ENCODE measurements at regions not wholly inside any gene's neighbourhood (a gene's known extent, or its start where the extent isn't known, plus 50 kb on each side); places are given as distances from the start of the nearest gene placed in this dataset.

- TF ChIP-seq PAXIP1 (CRISPR knock-in tag; conservative IDR thresholded peaks at IDR 0.05) (no peak), ZSCAN21 (CRISPR knock-in tag; IDR thresholded peaks at IDR 0.05; ENCODE audit: borderline replicate concordance) (no peak), ZNF460 (CRISPR knock-in tag; IDR thresholded peaks at IDR 0.05; ENCODE audit: borderline replicate concordance) (no peak), ZNF441 (CRISPR knock-in tag; IDR thresholded peaks at IDR 0.05; ENCODE audit: borderline replicate concordance) (no peak), JARID2 (CRISPR knock-in tag; IDR thresholded peaks at IDR 0.05; ENCODE audit: insufficient replicate concordance) (no peak)
These were observed 631.7 kb downstream of the MAT2B start (continued) for GRCh38 chr5:164137095-164137494.

GRCh38 chr5:164139423-164139822 is 634.0 kb downstream of the MAT2B start:
- Histone ChIP-seq H3K4me2 (ENCODE audit: low read depth, low read length) (no peak overlapping the region), H3K4me3 (replicated peaks in 1 of 3; ENCODE audit: insufficient read depth in 1 of 3, low read depth in 2 of 3, low read length in 3 of 3) (no peak overlapping the region), H2AFZ (ENCODE audit: low read length) (no peak overlapping the region), H3K79me2 (ENCODE audit: insufficient read depth, low read length) (no peaks in the 10 kb centered on the region), H3K9ac (ENCODE audit: insufficient read depth, low read depth, low read length) (no peak overlapping the region), H3K4me1 (ENCODE audit: insufficient read depth, low read length) (no peaks in the 10 kb centered on the region), H3K27ac (ENCODE audit: extremely low read length, insufficient read depth, low read length) (no peak overlapping the region), H4K20me1 (ENCODE audit: insufficient read depth, low read length) (no peaks in the 10 kb centered on the region), H3K27me3 (ENCODE audit: control insufficient read depth in 1 of 2, insufficient read depth in 2 of 2, low read length in 2 of 2) (no peaks in the 10 kb centered on the region), H3K9me3 (ENCODE audit: low read length) (peaks cover 35% of the 10 kb centered on the region), H3K36me3 (replicated peaks in 1 of 2; ENCODE audit: control insufficient read depth in 1 of 2, insufficient read depth in 2 of 2, low read length in 2 of 2) (no peaks in the 10 kb centered on the region)
- intact Hi-C loops (cut with micrococcal nuclease; ENCODE audit: unreplicated experiment) (no loop called here), in situ Hi-C loops (cut with HindIII; ENCODE audit: extremely low pct_ligation_motif_present, low pct_unique_long_range_greater_than_20kb) (no loop called here)
- WGBS (ENCODE audit: low lambda C conversion rate): 43% methylated on average over 2 of the region's 2 CpGs
- POLR2A ChIA-PET: no interaction called here
- no TSS peak for BruUV-seq (replicated peaks)
- DNase-seq (ENCODE audit: low spot score) (no peak), ATAC-seq (no peak), FAIRE-seq (no peak)
- CTCF ChIA-PET (ENCODE audit: low intra/inter-chr PET ratio, low total read pairs): no interaction called here
- TF ChIP-seq CHD2 (IDR thresholded peaks at IDR 0.05; ENCODE audit: low read depth, low read length): no peak
- TF ChIP-seq ZNF34 (CRISPR knock-in tag; IDR thresholded peaks at IDR 0.05; ENCODE audit: borderline replicate concordance): no peak
- TF ChIP-seq ZNF615 (CRISPR knock-in tag; IDR thresholded peaks at IDR 0.05; ENCODE audit: borderline replicate concordance): no peak
- TF ChIP-seq PTBP1 (IDR thresholded peaks at IDR 0.05; ENCODE audit: low read depth, low read length, poor library complexity, severe bottlenecking): no peak
- no peak for TF ChIP-seq SIN3A (IDR thresholded peaks at IDR 0.05; ENCODE audit: borderline replicate concordance, low read depth, low read length)
- TF ChIP-seq AHDC1 (CRISPR knock-in tag; IDR thresholded peaks at IDR 0.05; ENCODE audit: borderline replicate concordance): no peak
- no peak for TF ChIP-seq CSRNP2 (CRISPR knock-in tag; conservative IDR thresholded peaks at IDR 0.05; ENCODE audit: low read depth)
- no peak for TF ChIP-seq ZNF772 (CRISPR knock-in tag; IDR thresholded peaks at IDR 0.05)
